Suprapubic skin (tissue), 4 donors: ENCODE measurements at regions not wholly inside any gene's neighbourhood (a gene's known extent, or its start where the extent isn't known, plus 50 kb on each side); places are given as distances from the start of the nearest gene placed in this dataset.

ENCODE experiments used
- DNase-seq, 2 donors: peaks; one replicate each; pipeline ENCODE4 v3.0.0-alpha.2; 2019; ENCODE audit warnings: low spot score in 2 of 2
- H3K27ac ChIP-seq: fragments of 200-600 bp; sonication (generic); one replicate; pipeline ENCODE4 v1.5.1; 2019
- H3K27me3 ChIP-seq: fragments of 200-600 bp; sonication (generic); one replicate; pipeline ENCODE4 v1.5.1; 2019
- H3K36me3 ChIP-seq: fragments of 200-600 bp; sonication (generic); one replicate; pipeline ENCODE4 v1.5.1; 2019
- H3K4me1 ChIP-seq: fragments of 200-600 bp; sonication (generic); one replicate; pipeline ENCODE4 v1.5.1; 2019
- H3K4me3 ChIP-seq: fragments of 200-600 bp; sonication (generic); one replicate; pipeline ENCODE4 v1.5.1; 2019; ENCODE audit warnings: mild to moderate bottlenecking
- H3K9me3 ChIP-seq: fragments of 200-600 bp; sonication (generic); one replicate; pipeline ENCODE4 v1.5.1; 2019
- CTCF ChIP-seq, 2 donors: fragments of 200-600 bp in 1 of 2; fragments of 450-650 bp in 1 of 2; sonication (generic) in 1 of 2; IDR thresholded peaks; one replicate each; pipeline ENCODE4 v1.5.1; 2016 to 2019; ENCODE audit warnings: antibody characterized with exemption in 2 of 2, mild to moderate bottlenecking in 1 of 2, moderate library complexity in 1 of 2
- EP300 ChIP-seq: sonication (generic); formaldehyde crosslinking; IDR thresholded peaks from one replicate; pipeline ENCODE4 v1.6.1; 2017; ENCODE audit warnings: antibody characterized with exemption
- POLR2A ChIP-seq, 2 donors: fragments of 450-650 bp; IDR thresholded peaks; one replicate each; pipeline ENCODE4 v1.6.1; 2017; ENCODE audit warnings: antibody characterized with exemption in 2 of 2, mild to moderate bottlenecking in 2 of 2, moderate library complexity in 2 of 2
- POLR2AphosphoS5 ChIP-seq, 3 donors: sonication (generic); formaldehyde crosslinking; IDR thresholded peaks; one replicate each; pipeline ENCODE4 v1.6.1; 2017; ENCODE audit warnings: antibody characterized with exemption in 3 of 3
- WGBS: methylation state at CpG from one replicate; pipeline ENCODE4 v1.1.5; 2018; 5-methylcytosine and 5-hydroxymethylcytosine counted together

- Histone ChIP-seq H3K36me3 (no peaks in the 10 kb centered on the region), H3K27ac (no peak overlapping the region), H3K27me3 (peaks cover 10% of the 10 kb centered on the region), H3K4me1 (no peaks in the 10 kb centered on the region), H3K4me3 (no peak overlapping the region), H3K9me3 (no peaks in the 10 kb centered on the region)
- 87% methylated on average over 16 of the region's 17 CpGs for WGBS
- DNase-seq, result no peak
- TF ChIP-seq POLR2AphosphoS5 (IDR thresholded peaks at IDR 0.05), result no peak
- no peak for TF ChIP-seq POLR2A (IDR thresholded peaks at IDR 0.05)
- TF ChIP-seq EP300, result no peak
- TF ChIP-seq CTCF (IDR thresholded peaks at IDR 0.05), result no peak
These were observed 194.4 kb downstream of the CTTN start for GRCh38 chr11:70592641-70593165.

GRCh38 chr11:70593446-70593983, 195.2 kb downstream of the CTTN start:
- Histone ChIP-seq H3K27ac (no peak overlapping the region), H3K9me3 (no peaks in the 10 kb centered on the region), H3K36me3 (no peaks in the 10 kb centered on the region), H3K4me1 (no peaks in the 10 kb centered on the region), H3K27me3 (peaks cover 10% of the 10 kb centered on the region), H3K4me3 (no peak overlapping the region)
- TF ChIP-seq CTCF (IDR thresholded peaks at IDR 0.05) (no peak), EP300 (no peak), POLR2A (IDR thresholded peaks at IDR 0.05) (no peak), POLR2AphosphoS5 (IDR thresholded peaks at IDR 0.05) (no peak)
- DNase-seq, result no peak
- 62% methylated on average over 10 of the region's 10 CpGs for whole genome bisulfite sequencing

- peaks cover 10% of the 10 kb centered on the region for H3K27me3 ChIP-seq
- TF ChIP-seq POLR2A (IDR thresholded peaks at IDR 0.05) (no peak), POLR2AphosphoS5 (IDR thresholded peaks at IDR 0.05) (no peak), CTCF (IDR thresholded peaks at IDR 0.05) (no peak), EP300 (no peak)
- H3K4me1 ChIP-seq, result no peaks in the 10 kb centered on the region
- WGBS, result 92% methylated on average over 16 of the region's 16 CpGs
- H3K27ac ChIP-seq, result no peak overlapping the region
- no peak for DNase-seq
- no peaks in the 10 kb centered on the region for H3K9me3 ChIP-seq
- no peak overlapping the region for H3K4me3 ChIP-seq
- H3K36me3 ChIP-seq, result no peaks in the 10 kb centered on the region
These were observed 195.7 kb downstream of the CTTN start for GRCh38 chr11:70594031-70594430.

GRCh38 chr11:70594606-70595005, 196.3 kb downstream of the CTTN start:
- no peaks in the 10 kb centered on the region for H3K9me3 ChIP-seq
- 90% methylated on average over 9 of the region's 10 CpGs for WGBS
- no peak for DNase-seq
- peaks cover 10% of the 10 kb centered on the region for H3K27me3 ChIP-seq
- H3K4me3 ChIP-seq, result no peak overlapping the region
- TF ChIP-seq EP300 (no peak), POLR2AphosphoS5 (IDR thresholded peaks at IDR 0.05) (no peak), CTCF (IDR thresholded peaks at IDR 0.05) (no peak), POLR2A (IDR thresholded peaks at IDR 0.05) (no peak)
- H3K27ac ChIP-seq, result no peak overlapping the region
- H3K4me1 ChIP-seq, result no peaks in the 10 kb centered on the region
- H3K36me3 ChIP-seq, result no peaks in the 10 kb centered on the region

- no peak for DNase-seq
- no peak for TF ChIP-seq POLR2A (IDR thresholded peaks at IDR 0.05)
- no peak for TF ChIP-seq CTCF (IDR thresholded peaks at IDR 0.05)
- TF ChIP-seq EP300, result no peak
- no peak for TF ChIP-seq POLR2AphosphoS5 (IDR thresholded peaks at IDR 0.05)
- Histone ChIP-seq H3K9me3 (no peaks in the 10 kb centered on the region), H3K36me3 (no peaks in the 10 kb centered on the region), H3K27me3 (peaks cover 10% of the 10 kb centered on the region), H3K4me1 (no peaks in the 10 kb centered on the region), H3K27ac (no peak overlapping the region), H3K4me3 (no peak overlapping the region)
- WGBS, result 70% methylated on average over 11 of the region's 13 CpGs
These were observed 196.7 kb downstream of the CTTN start for GRCh38 chr11:70595016-70595415.
